ENCODE measurements at regions not wholly inside any gene's neighbourhood (a gene's known extent, or its start where the extent isn't known, plus 50 kb on each side); places are given as distances from the start of the nearest gene placed in this dataset.

DNA sequence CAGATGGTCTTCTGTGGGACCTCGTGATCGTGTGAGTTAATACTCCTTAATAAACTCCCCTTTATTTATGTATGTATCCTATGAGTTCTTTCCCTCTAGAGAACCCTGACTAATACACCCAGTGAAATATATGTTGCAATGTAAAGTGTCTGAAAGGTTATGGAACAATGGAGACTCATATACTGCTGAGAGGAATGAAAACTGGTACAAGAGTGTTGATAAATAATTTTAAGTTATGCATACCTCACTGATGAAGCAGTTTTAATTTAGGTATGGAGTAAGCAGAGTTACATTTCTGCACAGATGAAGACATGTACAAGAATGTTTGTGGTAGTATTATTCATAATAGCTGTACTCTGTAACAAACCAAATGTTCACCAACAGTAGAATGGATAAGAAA is 438.3 kb downstream of the TAF11L14 start:
- H3K4me3 ChIP-seq (ENCODE audit: low read depth, low read length), result no peak overlapping the region
- TF ChIP-seq, protein P1, sequence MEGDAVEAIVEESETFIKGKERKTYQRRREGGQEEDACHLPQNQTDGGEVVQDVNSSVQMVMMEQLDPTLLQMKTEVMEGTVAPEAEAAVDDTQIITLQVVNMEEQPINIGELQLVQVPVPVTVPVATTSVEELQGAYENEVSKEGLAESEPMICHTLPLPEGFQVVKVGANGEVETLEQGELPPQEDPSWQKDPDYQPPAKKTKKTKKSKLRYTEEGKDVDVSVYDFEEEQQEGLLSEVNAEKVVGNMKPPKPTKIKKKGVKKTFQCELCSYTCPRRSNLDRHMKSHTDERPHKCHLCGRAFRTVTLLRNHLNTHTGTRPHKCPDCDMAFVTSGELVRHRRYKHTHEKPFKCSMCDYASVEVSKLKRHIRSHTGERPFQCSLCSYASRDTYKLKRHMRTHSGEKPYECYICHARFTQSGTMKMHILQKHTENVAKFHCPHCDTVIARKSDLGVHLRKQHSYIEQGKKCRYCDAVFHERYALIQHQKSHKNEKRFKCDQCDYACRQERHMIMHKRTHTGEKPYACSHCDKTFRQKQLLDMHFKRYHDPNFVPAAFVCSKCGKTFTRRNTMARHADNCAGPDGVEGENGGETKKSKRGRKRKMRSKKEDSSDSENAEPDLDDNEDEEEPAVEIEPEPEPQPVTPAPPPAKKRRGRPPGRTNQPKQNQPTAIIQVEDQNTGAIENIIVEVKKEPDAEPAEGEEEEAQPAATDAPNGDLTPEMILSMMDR (IDR thresholded peaks at IDR 0.05; ENCODE audit: low read depth, low read length, missing control alignments), result no peak
- no peak for DNase-seq (ENCODE audit: low read depth)

- no peak overlapping the region for H3K4me3 ChIP-seq (ENCODE audit: low read depth, low read length)
- TF ChIP-seq, protein P1 (IDR thresholded peaks at IDR 0.05; ENCODE audit: low read depth, low read length, missing control alignments), result no peak
- no peak for DNase-seq (ENCODE audit: low read depth)
These were observed 440.7 kb downstream of the TAF11L14 start for GRCh38 chr5:18074961-18075360.

GRCh38 chr5:18078157-18078556 is 443.9 kb downstream of the TAF11L14 start:
- DNase-seq (ENCODE audit: low read depth), result no peak
- TF ChIP-seq, protein P1 (IDR thresholded peaks at IDR 0.05; ENCODE audit: low read depth, low read length, missing control alignments), result no peak
- no peak overlapping the region for H3K4me3 ChIP-seq (ENCODE audit: low read depth, low read length)

DNA sequence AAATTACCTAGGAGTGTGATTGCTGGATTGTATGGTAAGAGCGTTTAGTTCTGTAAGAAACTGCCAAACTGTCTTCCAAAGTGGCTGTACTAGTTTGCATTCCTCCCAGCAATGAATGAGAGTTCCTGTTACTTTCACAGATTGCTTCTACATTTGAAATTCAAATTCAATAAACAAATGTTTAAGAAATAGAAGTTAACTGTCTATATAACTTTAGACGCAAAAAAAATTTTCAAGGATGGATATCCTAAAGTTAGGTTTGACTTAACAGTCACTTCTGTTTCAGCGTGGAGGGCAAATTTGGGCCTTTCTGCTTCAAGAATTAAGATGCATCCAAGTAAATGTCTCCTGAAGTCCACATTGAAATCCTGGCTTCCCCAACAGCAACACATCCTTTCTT is 445.6 kb downstream of the TAF11L14 start:
- H3K4me3 ChIP-seq (ENCODE audit: low read depth, low read length), result no peak overlapping the region
- TF ChIP-seq, protein P1 (IDR thresholded peaks at IDR 0.05; ENCODE audit: low read depth, low read length, missing control alignments), result no peak
- DNase-seq (ENCODE audit: low read depth), result no peak

DNA sequence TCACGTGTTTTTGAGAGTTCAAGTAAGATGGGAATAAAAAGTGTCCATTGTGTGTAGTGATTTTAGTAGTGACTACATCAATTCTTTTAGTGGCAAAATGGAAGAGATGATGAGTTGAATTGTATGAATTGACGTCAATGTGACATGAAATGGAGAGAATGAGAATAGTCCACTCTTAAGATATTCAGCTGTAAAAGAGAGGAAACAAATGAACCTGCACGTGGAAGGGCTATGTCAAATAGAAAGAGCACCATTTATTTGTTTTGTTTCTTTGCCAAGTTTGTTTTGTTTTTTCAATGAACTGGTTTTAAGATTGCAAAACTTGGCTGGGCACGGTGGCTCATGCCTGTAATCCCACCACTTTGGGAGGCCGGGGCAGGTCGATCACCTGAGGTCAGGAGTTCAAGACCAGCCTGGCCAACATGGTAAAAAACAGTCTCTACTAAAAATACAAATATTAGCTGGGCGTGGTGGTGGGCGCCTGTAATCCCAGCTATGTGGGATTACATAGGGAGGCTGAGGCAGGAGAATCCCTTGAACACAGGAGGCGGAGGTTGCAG is 453.8 kb downstream of the TAF11L14 start:
- no peak overlapping the region for H3K4me3 ChIP-seq (ENCODE audit: low read depth, low read length)
- TF ChIP-seq, protein P1 (IDR thresholded peaks at IDR 0.05; ENCODE audit: low read depth, low read length, missing control alignments), result no peak
- no peak for DNase-seq (ENCODE audit: low read depth)

DNA sequence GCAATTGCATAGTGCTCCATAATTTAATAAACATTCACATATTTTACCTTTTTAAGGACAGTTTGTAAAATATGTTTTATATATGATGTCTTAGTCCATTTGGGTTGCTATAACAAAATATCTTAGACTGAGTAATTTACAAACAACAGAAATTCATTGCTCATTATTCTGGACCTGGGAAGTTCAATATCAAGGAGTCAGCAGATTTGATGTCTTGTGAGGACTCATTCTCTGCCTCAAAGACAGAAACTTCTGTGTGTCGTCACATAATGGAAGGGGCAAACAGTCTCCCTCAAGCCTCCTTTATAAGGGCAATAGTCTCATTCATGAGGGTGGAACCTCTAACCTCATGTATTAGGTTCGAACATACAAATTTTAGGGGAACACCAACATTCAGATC is 455.9 kb downstream of the TAF11L14 start:
- TF ChIP-seq, protein P1 (IDR thresholded peaks at IDR 0.05; ENCODE audit: low read depth, low read length, missing control alignments), result no peak
- DNase-seq (ENCODE audit: low read depth), result no peak
- no peak overlapping the region for H3K4me3 ChIP-seq (ENCODE audit: low read depth, low read length)

- TF ChIP-seq, protein P1 (IDR thresholded peaks at IDR 0.05; ENCODE audit: low read depth, low read length, missing control alignments), result no peak
- no peak overlapping the region for H3K4me3 ChIP-seq (ENCODE audit: low read depth, low read length)
- DNase-seq (ENCODE audit: low read depth), result no peak
These were observed 456.9 kb downstream of the TAF11L14 start for GRCh38 chr5:18091142-18091541.

All from GM12864 (cell line).